Bronchial epithelial cell (primary cell): ENCODE measurements at regions not wholly inside any gene's neighbourhood (a gene's known extent, or its start where the extent isn't known, plus 50 kb on each side); places are given as distances from the start of the nearest gene placed in this dataset.

ENCODE experiments used
- DNase-seq: peaks from one replicate; pipeline ENCODE4 v3.0.0-alpha.2; 2010; ENCODE audit warnings: low read depth
- FAIRE-seq: peaks from 2 replicates; lab custom pipeline; 2011; peaks lifted over from hg19 to GRCh38; lab: Jason Lieb, UNC
- H3K27me3 ChIP-seq: 2 replicates; pipeline ENCODE4 v1.5.1; 2011; ENCODE audit warnings: low read length; ENCODE audit not compliant: control insufficient read depth, insufficient read depth
- H3K36me3 ChIP-seq: 2 replicates; pipeline ENCODE4 v1.5.1; 2011; ENCODE audit warnings: low read length; ENCODE audit not compliant: control insufficient read depth, insufficient read depth
- H3K4me3 ChIP-seq: 2 replicates; pipeline ENCODE4 v1.5.1; 2011; ENCODE audit warnings: mild to moderate bottlenecking, low read depth, low read length, control low read depth
- CTCF ChIP-seq: IDR thresholded peaks from 2 replicates; pipeline ENCODE4 v1.5.1; 2011; ENCODE audit warnings: mild to moderate bottlenecking, moderate library complexity, low read length, control low read depth, inconsistent platforms; ENCODE audit not compliant: insufficient read depth, severe bottlenecking

- FAIRE-seq (no peak), DNase-seq (no peak)
- Histone ChIP-seq H3K27me3 (no peaks in the 10 kb centered on the region), H3K36me3 (no peaks in the 10 kb centered on the region), H3K4me3 (no peak overlapping the region)
- TF ChIP-seq CTCF = no peak
Observed at GRCh38 chr2:8190279-8190678, 491.6 kb upstream of the ID2 start.

- Histone ChIP-seq H3K4me3 (no peak overlapping the region), H3K36me3 (no peaks in the 10 kb centered on the region), H3K27me3 (no peaks in the 10 kb centered on the region)
- FAIRE-seq = no peak
- no peak for DNase-seq
- no peak for TF ChIP-seq CTCF
Observed at GRCh38 chr2:8191427-8191826, 490.4 kb upstream of the ID2 start.

DNA sequence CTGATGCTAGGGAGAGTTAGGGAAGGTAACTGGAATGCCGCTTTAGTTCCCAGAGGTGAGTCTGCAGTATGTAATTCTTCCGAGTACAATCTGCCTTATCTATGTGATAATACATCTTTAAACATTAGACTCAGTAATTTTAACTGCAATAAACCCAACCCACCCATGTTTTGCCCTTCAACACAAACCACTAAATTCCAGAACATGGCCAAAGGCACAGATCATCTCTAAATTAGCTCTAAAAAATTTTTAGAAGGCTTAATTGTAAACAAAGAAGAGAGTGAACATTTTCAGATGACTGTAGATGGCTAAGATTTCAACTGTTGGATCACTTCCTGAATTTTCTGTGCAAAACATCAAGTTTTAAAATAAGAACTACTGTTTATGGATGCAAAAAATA lies 488.7 kb upstream of the ID2 start:
- DNase-seq (no peak), FAIRE-seq (no peak)
- no peak for TF ChIP-seq CTCF
- Histone ChIP-seq H3K4me3 (no peak overlapping the region), H3K36me3 (no peaks in the 10 kb centered on the region), H3K27me3 (no peaks in the 10 kb centered on the region)

DNA sequence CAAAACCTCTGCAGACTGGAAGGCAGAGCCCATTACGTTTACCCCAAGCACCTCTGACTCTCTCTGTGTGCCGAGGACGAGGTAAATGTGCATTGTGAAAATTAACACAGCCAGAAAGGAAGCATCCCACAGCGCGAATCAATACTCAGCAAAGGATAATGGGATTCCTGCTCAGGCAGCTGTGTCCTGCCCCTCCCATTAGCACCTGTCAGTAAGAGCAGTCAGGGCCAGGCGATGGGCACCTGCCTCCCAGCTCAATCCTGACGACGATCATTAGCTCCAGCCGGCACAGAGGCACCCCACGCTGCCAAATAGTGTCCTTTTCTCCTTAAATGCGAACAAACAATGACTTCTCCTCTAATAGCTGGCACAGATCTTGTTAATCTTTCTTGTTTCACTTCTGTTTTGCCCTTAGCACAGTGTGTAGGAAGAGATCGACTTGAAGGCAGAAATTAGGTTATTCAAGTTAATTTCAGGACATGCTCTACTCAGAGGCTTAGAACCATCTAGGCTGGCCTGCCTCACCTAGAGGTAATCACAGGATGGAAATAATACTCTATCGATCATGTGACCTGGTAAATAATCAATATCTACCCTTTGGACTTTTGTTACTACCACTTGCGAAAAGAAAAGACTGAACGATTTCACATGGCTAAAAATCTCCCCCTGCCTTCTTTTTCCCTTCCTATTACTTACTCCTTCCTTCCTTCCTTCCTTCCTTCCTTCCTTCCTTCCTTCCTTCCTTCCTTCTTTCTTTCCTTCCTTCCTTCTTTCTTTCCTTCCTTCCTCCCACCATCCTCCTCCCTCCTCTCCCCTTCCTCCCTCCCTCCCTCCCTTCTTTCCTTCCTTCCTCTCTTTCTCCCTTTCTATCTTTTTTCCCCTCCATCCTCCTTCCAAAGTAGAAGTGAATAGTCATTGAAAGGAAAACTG lies 487.9 kb upstream of the ID2 start:
- FAIRE-seq = no peak
- no peaks in the 10 kb centered on the region for H3K36me3 ChIP-seq
- no peak for DNase-seq

DNA sequence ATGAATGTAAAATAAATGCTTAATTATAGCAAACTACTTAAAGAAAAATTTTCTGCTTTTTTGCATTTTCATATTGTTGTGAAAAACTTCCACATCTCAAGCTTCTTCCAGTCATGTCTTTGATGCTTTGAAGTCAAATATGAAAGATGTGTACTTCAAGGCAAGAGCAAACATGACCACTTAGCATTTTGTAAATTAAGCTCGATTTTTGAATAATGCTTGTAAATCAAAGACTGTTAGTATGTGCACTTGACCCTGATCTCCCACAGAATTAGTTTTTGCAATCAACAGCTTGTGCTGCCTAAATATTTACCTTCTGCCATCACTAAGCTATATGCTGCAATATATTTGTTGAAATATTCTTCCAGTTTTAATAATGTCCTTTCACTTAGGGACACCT lies 486.1 kb upstream of the ID2 start:
- TF ChIP-seq CTCF = no peak
- Histone ChIP-seq H3K27me3 (no peaks in the 10 kb centered on the region), H3K4me3 (no peak overlapping the region), H3K36me3 (no peaks in the 10 kb centered on the region)
- no peak for FAIRE-seq
- DNase-seq = no peak

More for the DNA sequence above, 487.9 kb upstream of the ID2 start:
- no peak overlapping the region for H3K4me3 ChIP-seq
- no peaks in the 10 kb centered on the region for H3K27me3 ChIP-seq
- TF ChIP-seq CTCF = no peak
